HG03558 (cell line): ENCODE measurements at regions not wholly inside any gene's neighbourhood (a gene's known extent, or its start where the extent isn't known, plus 50 kb on each side); places are given as distances from the start of the nearest gene placed in this dataset.

Experiments
- ATAC-seq: cut with Tn5 transposase; IDR thresholded peaks from one replicate; pipeline ENCODE4 v1.9.1; 2021; ENCODE audit warnings: moderate number of reproducible peaks; ENCODE audit not compliant: unreplicated experiment; ENCODE audit errors: extremely low read depth

- ATAC-seq = no peak
These were observed 647.7 kb downstream of the GATA3 start for GRCh38 chr10:8702181-8702580.

- no peak for ATAC-seq
These were observed 650.9 kb downstream of the GATA3 start for GRCh38 chr10:8705415-8705814.

GRCh38 chr10:8712656-8713055, 658.2 kb downstream of the GATA3 start:
- ATAC-seq = no peak

GRCh38 chr10:8719971-8720370, 665.5 kb downstream of the GATA3 start:
- no peak for ATAC-seq

GRCh38 chr10:8721650-8722049, 667.2 kb downstream of the GATA3 start:
- no peak for ATAC-seq

GRCh38 chr10:8722835-8723234, 668.3 kb downstream of the GATA3 start:
- ATAC-seq = no peak

GRCh38 chr10:8725343-8725742, 670.9 kb downstream of the GATA3 start:
- no peak for ATAC-seq

GRCh38 chr10:8726084-8726778, 671.7 kb downstream of the GATA3 start:
- ATAC-seq = no peak

- no peak for ATAC-seq
These were observed 672.2 kb downstream of the GATA3 start for GRCh38 chr10:8726779-8727084.

GRCh38 chr10:8731121-8732095, 676.9 kb downstream of the GATA3 start:
- ATAC-seq = no peak

GRCh38 chr10:8738987-8739386, 684.5 kb downstream of the GATA3 start:
- no peak for ATAC-seq

GRCh38 chr10:8752146-8752843, 697.8 kb downstream of the GATA3 start:
- ATAC-seq = no peak

- ATAC-seq = no peak
These were observed 703.5 kb downstream of the GATA3 start for GRCh38 chr10:8758029-8758428.

GRCh38 chr10:8766899-8767298, 712.4 kb downstream of the GATA3 start:
- no peak for ATAC-seq

GRCh38 chr10:8767591-8767990, 713.1 kb downstream of the GATA3 start:
- ATAC-seq = no peak

GRCh38 chr10:8768341-8768740, 713.9 kb downstream of the GATA3 start:
- no peak for ATAC-seq

- no peak for ATAC-seq
These were observed 714.4 kb downstream of the GATA3 start for GRCh38 chr10:8768852-8769251.

- no peak for ATAC-seq
These were observed 722.6 kb downstream of the GATA3 start for GRCh38 chr10:8776926-8777622.

- no peak for ATAC-seq
These were observed 724.2 kb downstream of the GATA3 start for GRCh38 chr10:8778713-8779112.

GRCh38 chr10:8787649-8788048, 733.2 kb downstream of the GATA3 start:
- ATAC-seq = no peak
